HEK293 (cell line): ENCODE measurements at regions not wholly inside any gene's neighbourhood (a gene's known extent, or its start where the extent isn't known, plus 50 kb on each side); places are given as distances from the start of the nearest gene placed in this dataset.

ENCODE experiments used
- CTCF ChIA-PET: fragments of 350-600 bp; formaldehyde crosslinking; extraction: SDS; loops from one replicate; lab custom pipeline; 2021; ENCODE audit warnings: antibody characterized with exemption; lab: Yijun Ruan, JAX
- POLR2A ChIA-PET: fragments of 300-600 bp; formaldehyde crosslinking; extraction: SDS; loops from one replicate; lab custom pipeline; 2020; ENCODE audit warnings: antibody characterized with exemption, inconsistent platforms; lab: Yijun Ruan, JAX
- H3K27ac ChIP-seq: fragments of 200-500 bp; sonication (Bioruptor generic); 2 replicates; pipeline ENCODE4 v1.5.1; 2014; ENCODE audit warnings: low read depth, low read length, control low read depth, inconsistent platforms; ENCODE audit errors: extremely low read depth
- H3K36me3 ChIP-seq, 2 experiments: fragments of 200-500 bp in 1 of 2; sonication (Bioruptor generic) in 1 of 2; 1 replicate in 1 of 2; 2 replicates in 1 of 2; pipeline ENCODE4 v1.5.1; 2014 to 2017; ENCODE audit warnings: inconsistent platforms in 2 of 2, low read length in 2 of 2; ENCODE audit not compliant: control insufficient read depth in 2 of 2, insufficient read depth in 1 of 2
- H3K4me1 ChIP-seq: fragments of 200-500 bp; sonication (Bioruptor generic); 2 replicates; pipeline ENCODE4 v1.5.1; 2014; ENCODE audit warnings: mild to moderate bottlenecking, low read length, inconsistent platforms; ENCODE audit not compliant: control insufficient read depth, insufficient read depth
- H3K4me3 ChIP-seq: 2 replicates; pipeline ENCODE4 v1.5.1; 2011; ENCODE audit warnings: low read depth, mild to moderate bottlenecking, control low read depth, low read length, moderate library complexity
- H3K9me3 ChIP-seq: fragments of 200-500 bp; sonication (Bioruptor generic); 2 replicates; pipeline ENCODE4 v1.5.1; 2014; ENCODE audit warnings: low read depth, low read length, inconsistent platforms; ENCODE audit not compliant: control insufficient read depth, insufficient read depth
- INSM2 ChIP-seq: fragments of 450-650 bp; formaldehyde crosslinking; IDR thresholded peaks from 2 replicates; pipeline ENCODE4 v1.5.1; 2016; ENCODE audit warnings: missing biosample characterization, missing genetic modification characterization
- PRDM1 ChIP-seq: fragments of 450-650 bp; formaldehyde crosslinking; IDR thresholded peaks from 2 replicates; pipeline ENCODE4; 2016; ENCODE audit warnings: missing biosample characterization, missing genetic modification characterization
- TCF7L2 ChIP-seq: IDR thresholded peaks from 2 replicates; pipeline ENCODE4 v1.6.1; 2011; ENCODE audit warnings: low read depth, mild to moderate bottlenecking, inconsistent platforms, low read length, moderate library complexity, borderline replicate concordance
- ZFHX2 ChIP-seq: fragments of 450-650 bp; formaldehyde crosslinking; conservative IDR thresholded peaks from 2 replicates; pipeline ENCODE4 v1.5.1; 2016; ENCODE audit warnings: missing biosample characterization, missing genetic modification characterization
- ZFP3 ChIP-seq: fragments of 450-650 bp; formaldehyde crosslinking; IDR thresholded peaks from 2 replicates; pipeline ENCODE4 v1.5.1; 2016; ENCODE audit warnings: low read depth, missing biosample characterization, missing genetic modification characterization
- ZNF184 ChIP-seq: fragments of 450-650 bp; IDR thresholded peaks from 2 replicates; pipeline ENCODE4 v1.5.1; 2018; ENCODE audit warnings: missing biosample characterization, mild to moderate bottlenecking, missing genetic modification characterization
- ZNF2 ChIP-seq: fragments of 450-650 bp; formaldehyde crosslinking; IDR thresholded peaks from 2 replicates; pipeline ENCODE4 v1.5.1; 2016; ENCODE audit warnings: missing biosample characterization, missing genetic modification characterization
- ZNF211 ChIP-seq: fragments of 450-650 bp; formaldehyde crosslinking; IDR thresholded peaks from 2 replicates; pipeline ENCODE4 v1.5.1; 2016; ENCODE audit warnings: low read depth, missing biosample characterization, missing genetic modification characterization
- ZNF266 ChIP-seq: fragments of 450-650 bp; formaldehyde crosslinking; IDR thresholded peaks from 2 replicates; pipeline ENCODE4 v1.5.1; 2016; ENCODE audit warnings: missing biosample characterization, missing genetic modification characterization, low read depth
- ZNF292 ChIP-seq: fragments of 450-650 bp; formaldehyde crosslinking; IDR thresholded peaks from 2 replicates; pipeline ENCODE4 v1.5.1; 2016; ENCODE audit warnings: low read depth, missing biosample characterization, missing genetic modification characterization, borderline replicate concordance
- ZNF426 ChIP-seq: fragments of 450-650 bp; formaldehyde crosslinking; IDR thresholded peaks from 2 replicates; pipeline ENCODE4 v1.5.1; 2017; ENCODE audit warnings: missing biosample characterization, missing genetic modification characterization, mild to moderate bottlenecking, inconsistent platforms, moderate library complexity
- ZNF449 ChIP-seq: fragments of 450-650 bp; formaldehyde crosslinking; IDR thresholded peaks from 2 replicates; pipeline ENCODE4 v1.5.1; 2017; ENCODE audit warnings: missing biosample characterization, mild to moderate bottlenecking, missing genetic modification characterization, moderate library complexity
- ZNF473 ChIP-seq: fragments of 450-650 bp; formaldehyde crosslinking; IDR thresholded peaks from 2 replicates; pipeline ENCODE4 v1.5.1; 2017; ENCODE audit warnings: missing biosample characterization, missing genetic modification characterization
- ZNF621 ChIP-seq: fragments of 450-650 bp; formaldehyde crosslinking; IDR thresholded peaks from 2 replicates; pipeline ENCODE4 v1.5.1; 2017; ENCODE audit warnings: missing biosample characterization, missing genetic modification characterization
- ZNF670 ChIP-seq: fragments of 450-650 bp; formaldehyde crosslinking; IDR thresholded peaks from 2 replicates; pipeline ENCODE4 v1.5.1; 2016; ENCODE audit warnings: missing biosample characterization, missing genetic modification characterization, low read depth
- ZNF707 ChIP-seq: fragments of 450-650 bp; formaldehyde crosslinking; IDR thresholded peaks from 2 replicates; pipeline ENCODE4 v1.5.1; 2016; ENCODE audit warnings: missing biosample characterization, missing genetic modification characterization
- TF ChIP-seq, protein P1 (sequence below): fragments of 450-650 bp; formaldehyde crosslinking; IDR thresholded peaks from 2 replicates; pipeline ENCODE4 v1.5.1; 2017; ENCODE audit warnings: missing biosample characterization, missing genetic modification characterization
- TF ChIP-seq, protein P2 (sequence below): fragments of 450-650 bp; formaldehyde crosslinking; IDR thresholded peaks from 2 replicates; pipeline ENCODE4 v1.5.1; 2016; ENCODE audit warnings: missing biosample characterization, missing genetic modification characterization
- TF ChIP-seq, protein P3 (sequence below): fragments of 450-650 bp; formaldehyde crosslinking; IDR thresholded peaks from 2 replicates; pipeline ENCODE4 v1.5.1; 2017; ENCODE audit warnings: missing biosample characterization, missing genetic modification characterization
- TF ChIP-seq, protein P4 (sequence below): IDR thresholded peaks from 2 replicates; pipeline ENCODE4 v1.6.1; 2011; ENCODE audit warnings: mild to moderate bottlenecking, low read depth, low read length, borderline replicate concordance

GRCh38 chr12:82176761-82177490 lies 181.3 kb downstream of the CCDC59 start:
- Histone ChIP-seq H3K27ac (no peak overlapping the region), H3K9me3 (no peaks in the 10 kb centered on the region), H3K4me1 (no peaks in the 10 kb centered on the region), H3K36me3 (no peaks in the 10 kb centered on the region), H3K4me3 (no peak overlapping the region)
- ChIA-PET POLR2A (no interaction called here), CTCF (no interaction called here)
- TF ChIP-seq, protein P1, sequence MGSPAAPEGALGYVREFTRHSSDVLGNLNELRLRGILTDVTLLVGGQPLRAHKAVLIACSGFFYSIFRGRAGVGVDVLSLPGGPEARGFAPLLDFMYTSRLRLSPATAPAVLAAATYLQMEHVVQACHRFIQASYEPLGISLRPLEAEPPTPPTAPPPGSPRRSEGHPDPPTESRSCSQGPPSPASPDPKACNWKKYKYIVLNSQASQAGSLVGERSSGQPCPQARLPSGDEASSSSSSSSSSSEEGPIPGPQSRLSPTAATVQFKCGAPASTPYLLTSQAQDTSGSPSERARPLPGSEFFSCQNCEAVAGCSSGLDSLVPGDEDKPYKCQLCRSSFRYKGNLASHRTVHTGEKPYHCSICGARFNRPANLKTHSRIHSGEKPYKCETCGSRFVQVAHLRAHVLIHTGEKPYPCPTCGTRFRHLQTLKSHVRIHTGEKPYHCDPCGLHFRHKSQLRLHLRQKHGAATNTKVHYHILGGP (tag by site-specific recombination), result no peak
- TF ChIP-seq, protein P2, sequence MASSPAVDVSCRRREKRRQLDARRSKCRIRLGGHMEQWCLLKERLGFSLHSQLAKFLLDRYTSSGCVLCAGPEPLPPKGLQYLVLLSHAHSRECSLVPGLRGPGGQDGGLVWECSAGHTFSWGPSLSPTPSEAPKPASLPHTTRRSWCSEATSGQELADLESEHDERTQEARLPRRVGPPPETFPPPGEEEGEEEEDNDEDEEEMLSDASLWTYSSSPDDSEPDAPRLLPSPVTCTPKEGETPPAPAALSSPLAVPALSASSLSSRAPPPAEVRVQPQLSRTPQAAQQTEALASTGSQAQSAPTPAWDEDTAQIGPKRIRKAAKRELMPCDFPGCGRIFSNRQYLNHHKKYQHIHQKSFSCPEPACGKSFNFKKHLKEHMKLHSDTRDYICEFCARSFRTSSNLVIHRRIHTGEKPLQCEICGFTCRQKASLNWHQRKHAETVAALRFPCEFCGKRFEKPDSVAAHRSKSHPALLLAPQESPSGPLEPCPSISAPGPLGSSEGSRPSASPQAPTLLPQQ (tag by site-specific recombination), result no peak
- TF ChIP-seq ZNF621 (tag by site-specific recombination), result no peak
- TF ChIP-seq ZNF211 (tag by site-specific recombination), result no peak
- TF ChIP-seq INSM2 (tag by site-specific recombination), result no peak
- TF ChIP-seq, protein P3, sequence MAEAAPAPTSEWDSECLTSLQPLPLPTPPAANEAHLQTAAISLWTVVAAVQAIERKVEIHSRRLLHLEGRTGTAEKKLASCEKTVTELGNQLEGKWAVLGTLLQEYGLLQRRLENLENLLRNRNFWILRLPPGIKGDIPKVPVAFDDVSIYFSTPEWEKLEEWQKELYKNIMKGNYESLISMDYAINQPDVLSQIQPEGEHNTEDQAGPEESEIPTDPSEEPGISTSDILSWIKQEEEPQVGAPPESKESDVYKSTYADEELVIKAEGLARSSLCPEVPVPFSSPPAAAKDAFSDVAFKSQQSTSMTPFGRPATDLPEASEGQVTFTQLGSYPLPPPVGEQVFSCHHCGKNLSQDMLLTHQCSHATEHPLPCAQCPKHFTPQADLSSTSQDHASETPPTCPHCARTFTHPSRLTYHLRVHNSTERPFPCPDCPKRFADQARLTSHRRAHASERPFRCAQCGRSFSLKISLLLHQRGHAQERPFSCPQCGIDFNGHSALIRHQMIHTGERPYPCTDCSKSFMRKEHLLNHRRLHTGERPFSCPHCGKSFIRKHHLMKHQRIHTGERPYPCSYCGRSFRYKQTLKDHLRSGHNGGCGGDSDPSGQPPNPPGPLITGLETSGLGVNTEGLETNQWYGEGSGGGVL (tag by site-specific recombination), result no peak
- no peak for TF ChIP-seq ZFP3 (tag by site-specific recombination)

DNA sequence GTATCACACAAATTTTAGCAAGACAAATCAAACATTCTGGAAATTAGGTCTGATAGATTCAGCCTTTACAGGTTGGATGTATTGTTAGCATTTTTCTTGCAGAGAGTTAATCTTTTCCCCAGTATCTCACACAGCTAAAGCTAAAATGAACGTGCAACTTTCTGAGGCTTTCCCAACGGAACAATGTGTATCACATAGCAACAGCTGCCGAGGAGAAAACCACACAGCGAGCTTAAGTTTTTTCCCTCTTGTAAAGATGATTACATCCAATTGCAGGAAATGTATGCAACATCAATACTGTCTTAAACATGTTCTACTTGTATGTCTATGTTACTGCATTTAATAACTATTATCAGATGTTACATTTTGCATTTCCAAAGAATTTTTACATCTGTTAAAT lies 182.2 kb downstream of the CCDC59 start:
- CTCF ChIA-PET, result no interaction called here
- Histone ChIP-seq H3K9me3 (no peaks in the 10 kb centered on the region), H3K27ac (no peak overlapping the region), H3K4me3 (no peak overlapping the region), H3K4me1 (no peaks in the 10 kb centered on the region), H3K36me3 (no peaks in the 10 kb centered on the region)
- TF ChIP-seq ZNF449 (tag by site-specific recombination), result no peak
- TF ChIP-seq ZNF266 (tag by site-specific recombination), result no peak
- POLR2A ChIA-PET, result no interaction called here

DNA sequence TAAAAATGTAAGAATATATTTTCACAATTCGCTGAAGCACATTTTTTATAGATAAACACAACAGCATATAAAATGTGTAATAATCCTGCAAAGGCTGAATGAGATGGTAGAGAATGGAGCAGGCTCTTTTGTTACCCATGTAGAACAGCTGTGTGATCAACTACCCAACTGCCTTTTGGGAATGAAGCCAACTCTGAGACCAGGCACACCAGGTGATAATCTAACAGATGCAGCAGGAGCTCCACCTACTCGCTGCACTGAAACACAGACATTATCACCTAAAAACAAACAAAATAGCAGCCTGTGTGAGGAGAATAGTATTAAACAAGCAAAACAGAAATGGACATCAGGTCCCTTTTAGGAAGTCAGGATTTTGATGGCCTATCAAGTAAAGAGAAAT lies 183.3 kb downstream of the CCDC59 start:
- POLR2A ChIA-PET, result no interaction called here
- Histone ChIP-seq H3K4me3 (no peak overlapping the region), H3K4me1 (no peaks in the 10 kb centered on the region), H3K9me3 (no peaks in the 10 kb centered on the region), H3K27ac (no peak overlapping the region), H3K36me3 (no peaks in the 10 kb centered on the region)
- CTCF ChIA-PET, result no interaction called here
- TF ChIP-seq ZNF707 (tag by site-specific recombination) (no peak), ZNF184 (tag by site-specific recombination) (no peak), ZNF292 (no peak), ZFHX2 (tag by site-specific recombination) (no peak), ZNF426 (tag by site-specific recombination) (no peak), TCF7L2 (no peak), PRDM1 (tag by site-specific recombination) (no peak), ZNF2 (tag by site-specific recombination) (no peak), ZNF473 (tag by site-specific recombination) (no peak), ZNF670 (tag by site-specific recombination) (no peak)
- TF ChIP-seq, protein P4, sequence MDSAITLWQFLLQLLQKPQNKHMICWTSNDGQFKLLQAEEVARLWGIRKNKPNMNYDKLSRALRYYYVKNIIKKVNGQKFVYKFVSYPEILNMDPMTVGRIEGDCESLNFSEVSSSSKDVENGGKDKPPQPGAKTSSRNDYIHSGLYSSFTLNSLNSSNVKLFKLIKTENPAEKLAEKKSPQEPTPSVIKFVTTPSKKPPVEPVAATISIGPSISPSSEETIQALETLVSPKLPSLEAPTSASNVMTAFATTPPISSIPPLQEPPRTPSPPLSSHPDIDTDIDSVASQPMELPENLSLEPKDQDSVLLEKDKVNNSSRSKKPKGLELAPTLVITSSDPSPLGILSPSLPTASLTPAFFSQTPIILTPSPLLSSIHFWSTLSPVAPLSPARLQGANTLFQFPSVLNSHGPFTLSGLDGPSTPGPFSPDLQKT, result no peak
